CD4-positive, CD25-positive, alpha-beta regulatory T cell (primary cell): ENCODE measurements at regions not wholly inside any gene's neighbourhood (a gene's known extent, or its start where the extent isn't known, plus 50 kb on each side); places are given as distances from the start of the nearest gene placed in this dataset.

Experiments
- ATAC-seq, 2 donors: fragments of 150-1000 bp; cut with Tn5 transposase; one replicate each; pipeline ENCODE4 v1.10.0; 2021; ENCODE audit warnings: low read depth in 2 of 2, moderate number of reproducible peaks in 2 of 2, moderate library complexity in 1 of 2
- DNase-seq, 3 donors: peaks; one replicate each; pipeline versions ENCODE4 v3.0.0 to v3.0.0-alpha.2; 2012 to 2022; ENCODE audit warnings: mixed read lengths in 1 of 3
- H3K27ac ChIP-seq: one replicate; pipeline ENCODE4 v1.7.0; 2013; ENCODE audit warnings: mild to moderate bottlenecking, low read length; ENCODE audit not compliant: insufficient read depth, poor library complexity, severe bottlenecking
- H3K27me3 ChIP-seq: one replicate; pipeline ENCODE4 v1.7.0; 2013; ENCODE audit warnings: low read length; ENCODE audit not compliant: control insufficient read depth, insufficient read depth
- H3K36me3 ChIP-seq: one replicate; pipeline ENCODE4 v1.7.0; 2013; ENCODE audit warnings: mild to moderate bottlenecking, low read length, moderate library complexity; ENCODE audit not compliant: control insufficient read depth, insufficient read depth
- H3K4me1 ChIP-seq: 2 replicates; pipeline ENCODE4 v1.7.0; 2013; ENCODE audit warnings: mild to moderate bottlenecking, low read length; ENCODE audit not compliant: insufficient read depth, control insufficient read depth, poor library complexity, severe bottlenecking
- H3K4me3 ChIP-seq: one replicate; pipeline ENCODE4 v1.7.0; 2013; ENCODE audit warnings: low read depth, mild to moderate bottlenecking, low read length, moderate library complexity
- H3K9me3 ChIP-seq, 2 experiments: 1 replicate in 1 of 2; 2 replicates in 1 of 2; pipeline ENCODE4 v1.7.0; 2013; ENCODE audit warnings: low read length in 2 of 2, mild to moderate bottlenecking in 1 of 2, moderate library complexity in 1 of 2; ENCODE audit not compliant: control insufficient read depth in 2 of 2
- H3K27ac Mint-ChIP-seq, 3 donors: one replicate each; pipeline ENCODE4 v1.8.0; 2020 to 2022; ENCODE audit warnings: mild to moderate bottlenecking in 3 of 3, mixed read lengths in 3 of 3, moderate library complexity in 2 of 3
- H3K27me3 Mint-ChIP-seq: one replicate; pipeline ENCODE4 v1.8.0; 2022; ENCODE audit warnings: mild to moderate bottlenecking, mixed read lengths
- H3K36me3 Mint-ChIP-seq: one replicate; pipeline ENCODE4 v1.8.0; 2020; ENCODE audit warnings: mixed read lengths
- H3K4me1 Mint-ChIP-seq, 4 donors: one replicate each; pipeline ENCODE4 v1.8.0; 2020 to 2022; ENCODE audit warnings: mixed read lengths in 4 of 4, mild to moderate bottlenecking in 1 of 4
- H3K4me3 Mint-ChIP-seq, 4 donors: one replicate each; pipeline ENCODE4 v1.8.0; 2020 to 2022; ENCODE audit warnings: mild to moderate bottlenecking in 4 of 4, mixed read lengths in 4 of 4, moderate library complexity in 3 of 4
- H3K9me3 Mint-ChIP-seq, 7 donors: one replicate each; pipeline ENCODE4 v1.8.0; 2020 to 2022; ENCODE audit warnings: mixed read lengths in 7 of 7, mild to moderate bottlenecking in 3 of 7, moderate library complexity in 2 of 7

GRCh38 chr18:25633563-25633962 lies 281.6 kb upstream of the ZNF521 start:
- no peaks in the 10 kb centered on the region for H3K27me3 ChIP-seq
- no peaks in the 10 kb centered on the region for H3K36me3 ChIP-seq
- no peaks in the 10 kb centered on the region for H3K4me1 ChIP-seq
- H3K27me3 Mint-ChIP-seq = peaks cover 5% of the 10 kb centered on the region
- no peak overlapping the region for H3K27ac Mint-ChIP-seq
- no peak overlapping the region for H3K4me3 ChIP-seq
- DNase-seq (no peak), ATAC-seq (no peak)
- no peaks in the 10 kb centered on the region for H3K4me1 Mint-ChIP-seq
- no peak overlapping the region for H3K27ac ChIP-seq
- H3K36me3 Mint-ChIP-seq = no peaks in the 10 kb centered on the region
- H3K4me3 Mint-ChIP-seq = no peak overlapping the region
- H3K9me3 ChIP-seq = no peaks in the 10 kb centered on the region
- peaks cover 0 to 14% (median 3%) of the 10 kb centered on the region in 7 donors for H3K9me3 Mint-ChIP-seq

GRCh38 chr18:25630682-25631081 lies 278.7 kb upstream of the ZNF521 start:
- DNase-seq = no peak
- Histone ChIP-seq H3K36me3 (no peaks in the 10 kb centered on the region), H3K4me1 (no peaks in the 10 kb centered on the region), H3K27me3 (no peaks in the 10 kb centered on the region), H3K4me3 (no peak overlapping the region), H3K9me3 (peaks cover 5 to 8% of the 10 kb centered on the region in 2 experiments), H3K27ac (no peak overlapping the region)
- H3K27ac Mint-ChIP-seq = no peak overlapping the region
- peaks cover 0 to 21% (median 7%) of the 10 kb centered on the region in 7 donors for H3K9me3 Mint-ChIP-seq
- H3K27me3 Mint-ChIP-seq = peaks cover 5% of the 10 kb centered on the region
- no peak overlapping the region for H3K4me3 Mint-ChIP-seq
- no peaks in the 10 kb centered on the region for H3K4me1 Mint-ChIP-seq
- ATAC-seq = no peak
- no peaks in the 10 kb centered on the region for H3K36me3 Mint-ChIP-seq

- H3K36me3 ChIP-seq = no peaks in the 10 kb centered on the region
- Mint-ChIP-seq H3K27ac (no peak overlapping the region), H3K27me3 (no peaks in the 10 kb centered on the region), H3K4me3 (no peak overlapping the region), H3K36me3 (no peaks in the 10 kb centered on the region), H3K4me1 (no peaks in the 10 kb centered on the region), H3K9me3 (peaks cover 0 to 20% (median 8%) of the 10 kb centered on the region in 7 donors)
- no peak overlapping the region for H3K4me3 ChIP-seq
- peaks cover 0 to 4% of the 10 kb centered on the region in 2 experiments for H3K9me3 ChIP-seq
- H3K27me3 ChIP-seq = no peaks in the 10 kb centered on the region
- DNase-seq (no peak), ATAC-seq (no peak)
- H3K4me1 ChIP-seq = no peaks in the 10 kb centered on the region
- H3K27ac ChIP-seq = no peak overlapping the region
These were observed 269.7 kb upstream of the ZNF521 start for GRCh38 chr18:25621682-25622081.

- H3K36me3 ChIP-seq = no peaks in the 10 kb centered on the region
- Mint-ChIP-seq H3K9me3 (peaks cover 0 to 16% (median 6%) of the 10 kb centered on the region in 7 donors), H3K27ac (no peak overlapping the region), H3K27me3 (no peaks in the 10 kb centered on the region), H3K4me3 (no peak overlapping the region), H3K36me3 (no peaks in the 10 kb centered on the region), H3K4me1 (no peaks in the 10 kb centered on the region)
- H3K4me1 ChIP-seq = no peaks in the 10 kb centered on the region
- no peak for ATAC-seq
- no peaks in the 10 kb centered on the region for H3K27me3 ChIP-seq
- no peak overlapping the region for H3K27ac ChIP-seq
- no peak for DNase-seq
- H3K9me3 ChIP-seq = peaks cover 0 to 4% of the 10 kb centered on the region in 2 experiments
- no peak overlapping the region for H3K4me3 ChIP-seq
These were observed 269.2 kb upstream of the ZNF521 start for GRCh38 chr18:25621144-25621543.

GRCh38 chr18:25614168-25614567 lies 262.2 kb upstream of the ZNF521 start:
- peaks cover 0 to 3% (median 0%) of the 10 kb centered on the region in 7 donors for H3K9me3 Mint-ChIP-seq
- no peak overlapping the region for H3K4me3 Mint-ChIP-seq
- no peak overlapping the region for H3K27ac Mint-ChIP-seq
- no peaks in the 10 kb centered on the region for H3K36me3 ChIP-seq
- H3K4me1 ChIP-seq = no peaks in the 10 kb centered on the region
- no peak overlapping the region for H3K27ac ChIP-seq
- H3K4me1 Mint-ChIP-seq = no peaks in the 10 kb centered on the region
- no peak overlapping the region for H3K4me3 ChIP-seq
- no peaks in the 10 kb centered on the region for H3K36me3 Mint-ChIP-seq
- DNase-seq (no peak), ATAC-seq (no peak)
- no peaks in the 10 kb centered on the region for H3K27me3 Mint-ChIP-seq
- H3K27me3 ChIP-seq = no peaks in the 10 kb centered on the region
- H3K9me3 ChIP-seq = no peaks in the 10 kb centered on the region

- H3K27me3 ChIP-seq = no peaks in the 10 kb centered on the region
- H3K27ac ChIP-seq = no peak overlapping the region
- H3K36me3 ChIP-seq = no peaks in the 10 kb centered on the region
- H3K9me3 ChIP-seq = no peaks in the 10 kb centered on the region
- H3K4me3 ChIP-seq = no peak overlapping the region
- H3K4me1 Mint-ChIP-seq = no peaks in the 10 kb centered on the region
- H3K4me3 Mint-ChIP-seq = no peak overlapping the region
- no peak for ATAC-seq
- no peaks in the 10 kb centered on the region for H3K36me3 Mint-ChIP-seq
- DNase-seq = no peak
- H3K9me3 Mint-ChIP-seq = peaks cover 0 to 3% (median 0%) of the 10 kb centered on the region in 7 donors
- H3K27ac Mint-ChIP-seq = no peak overlapping the region
- H3K27me3 Mint-ChIP-seq = no peaks in the 10 kb centered on the region
- no peaks in the 10 kb centered on the region for H3K4me1 ChIP-seq
These were observed 260.5 kb upstream of the ZNF521 start for GRCh38 chr18:25612466-25612865.

- Mint-ChIP-seq H3K9me3 (peaks cover 0 to 4% (median 0%) of the 10 kb centered on the region in 7 donors), H3K4me1 (no peaks in the 10 kb centered on the region), H3K36me3 (no peaks in the 10 kb centered on the region), H3K27ac (no peak overlapping the region), H3K4me3 (no peak overlapping the region), H3K27me3 (no peaks in the 10 kb centered on the region)
- no peak for ATAC-seq
- Histone ChIP-seq H3K9me3 (no peaks in the 10 kb centered on the region), H3K4me3 (no peak overlapping the region), H3K27me3 (no peaks in the 10 kb centered on the region), H3K36me3 (no peaks in the 10 kb centered on the region), H3K4me1 (no peaks in the 10 kb centered on the region), H3K27ac (no peak overlapping the region)
- DNase-seq = no peak
These were observed 256.1 kb upstream of the ZNF521 start for GRCh38 chr18:25608091-25608490.

- ATAC-seq = no peak
These were observed 253.1 kb upstream of the ZNF521 start for GRCh38 chr18:25604894-25605597.

More at GRCh38 chr18:25604894-25605597, 253.1 kb upstream of the ZNF521 start:
- H3K27ac ChIP-seq = no peak overlapping the region
- Mint-ChIP-seq H3K9me3 (peaks cover 0 to 7% (median 2%) of the 10 kb centered on the region in 7 donors), H3K27ac (no peak overlapping the region), H3K4me3 (no peak overlapping the region), H3K4me1 (no peaks in the 10 kb centered on the region), H3K36me3 (no peaks in the 10 kb centered on the region), H3K27me3 (peaks cover 4% of the 10 kb centered on the region)
- H3K36me3 ChIP-seq = no peaks in the 10 kb centered on the region
- no peaks in the 10 kb centered on the region for H3K9me3 ChIP-seq
- DNase-seq = no peak
- no peaks in the 10 kb centered on the region for H3K4me1 ChIP-seq
- H3K27me3 ChIP-seq = no peaks in the 10 kb centered on the region
- H3K4me3 ChIP-seq = no peak overlapping the region
